Panc1 (cell line): ENCODE measurements at regions not wholly inside any gene's neighbourhood (a gene's known extent, or its start where the extent isn't known, plus 50 kb on each side); places are given as distances from the start of the nearest gene placed in this dataset.

Experiments
- POLR2AphosphoS5 ChIP-seq: IDR thresholded peaks from 2 replicates; pipeline ENCODE4 v1.6.1; 2012; ENCODE audit warnings: mild to moderate bottlenecking, low read depth, low read length, moderate library complexity
- REST ChIP-seq, 2 experiments: IDR thresholded peaks; 2 replicates each; pipeline ENCODE4 v1.6.1; 2011 to 2012; ENCODE audit warnings: low read depth in 2 of 2, control low read depth in 1 of 2, low read length in 1 of 2, mild to moderate bottlenecking in 1 of 2, moderate library complexity in 1 of 2; ENCODE audit not compliant: insufficient read depth in 1 of 2

- TF ChIP-seq REST (IDR thresholded peaks at IDR 0.05; ENCODE audit: insufficient read depth in 1 of 2, low read depth in 2 of 2, low read length in 1 of 2) (no peak), POLR2AphosphoS5 (no peak)
Measured at GRCh38 chr2:47620770-47621437, 50.1 kb upstream of the KCNK12 start.
